Upper lobe of left lung (tissue), 4 donors: ENCODE measurements at regions not wholly inside any gene's neighbourhood (a gene's known extent, or its start where the extent isn't known, plus 50 kb on each side); places are given as distances from the start of the nearest gene placed in this dataset.

ENCODE experiments used
- EP300 ChIP-seq, 4 donors: sonication (generic); formaldehyde crosslinking; IDR thresholded peaks; one replicate each; pipeline ENCODE4 v1.5.1; 2017; ENCODE audit warnings: antibody characterized with exemption in 4 of 4, control low read depth in 2 of 4
- POLR2A ChIP-seq, 4 donors: fragments of 450-650 bp; IDR thresholded peaks; one replicate each; pipeline ENCODE4 v1.5.1; 2016 to 2017; ENCODE audit warnings: antibody characterized with exemption in 4 of 4, mild to moderate bottlenecking in 2 of 4
- POLR2AphosphoS5 ChIP-seq, 2 donors: sonication (generic); formaldehyde crosslinking; IDR thresholded peaks; one replicate each; pipeline ENCODE4 v1.5.1; 2017; ENCODE audit warnings: antibody characterized with exemption in 2 of 2
- TF ChIP-seq, protein P1 (sequence below), 6 experiments: fragments of 450-650 bp in 4 of 6; fragments of 200-600 bp in 2 of 6; sonication (generic) in 2 of 6; IDR thresholded peaks; one replicate each; pipeline ENCODE4 v1.5.1; 2016 to 2019; ENCODE audit warnings: antibody characterized with exemption in 6 of 6

GRCh38 chr20:52893498-52893897 lies 78.7 kb upstream of the TSHZ2 start:
- TF ChIP-seq POLR2A (IDR thresholded peaks at IDR 0.05) (no peak), EP300 (IDR thresholded peaks at IDR 0.05) (no peak), POLR2AphosphoS5 (IDR thresholded peaks at IDR 0.05) (no peak)
- TF ChIP-seq, protein P1, sequence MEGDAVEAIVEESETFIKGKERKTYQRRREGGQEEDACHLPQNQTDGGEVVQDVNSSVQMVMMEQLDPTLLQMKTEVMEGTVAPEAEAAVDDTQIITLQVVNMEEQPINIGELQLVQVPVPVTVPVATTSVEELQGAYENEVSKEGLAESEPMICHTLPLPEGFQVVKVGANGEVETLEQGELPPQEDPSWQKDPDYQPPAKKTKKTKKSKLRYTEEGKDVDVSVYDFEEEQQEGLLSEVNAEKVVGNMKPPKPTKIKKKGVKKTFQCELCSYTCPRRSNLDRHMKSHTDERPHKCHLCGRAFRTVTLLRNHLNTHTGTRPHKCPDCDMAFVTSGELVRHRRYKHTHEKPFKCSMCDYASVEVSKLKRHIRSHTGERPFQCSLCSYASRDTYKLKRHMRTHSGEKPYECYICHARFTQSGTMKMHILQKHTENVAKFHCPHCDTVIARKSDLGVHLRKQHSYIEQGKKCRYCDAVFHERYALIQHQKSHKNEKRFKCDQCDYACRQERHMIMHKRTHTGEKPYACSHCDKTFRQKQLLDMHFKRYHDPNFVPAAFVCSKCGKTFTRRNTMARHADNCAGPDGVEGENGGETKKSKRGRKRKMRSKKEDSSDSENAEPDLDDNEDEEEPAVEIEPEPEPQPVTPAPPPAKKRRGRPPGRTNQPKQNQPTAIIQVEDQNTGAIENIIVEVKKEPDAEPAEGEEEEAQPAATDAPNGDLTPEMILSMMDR (IDR thresholded peaks at IDR 0.05), result no peak
